HG02981 (cell line): ENCODE measurements at regions not wholly inside any gene's neighbourhood (a gene's known extent, or its start where the extent isn't known, plus 50 kb on each side); places are given as distances from the start of the nearest gene placed in this dataset.
"Not testable (repeated sequence)": the region's sequence is repeated elsewhere in the genome, so short reads cannot be mapped to it uniquely, and the experiment has no call there.

ENCODE experiments used
- ATAC-seq: cut with Tn5 transposase; IDR thresholded peaks from one replicate; pipeline ENCODE4 v1.9.1; 2021; ENCODE audit warnings: mild to moderate bottlenecking, moderate library complexity; ENCODE audit not compliant: unreplicated experiment

- no peak for ATAC-seq
Measured at GRCh38 chr4:178138491-178138890, 696.3 kb upstream of the AGA start.

GRCh38 chr4:178140326-178140915 lies 698.2 kb upstream of the AGA start:
- ATAC-seq: no peak

DNA sequence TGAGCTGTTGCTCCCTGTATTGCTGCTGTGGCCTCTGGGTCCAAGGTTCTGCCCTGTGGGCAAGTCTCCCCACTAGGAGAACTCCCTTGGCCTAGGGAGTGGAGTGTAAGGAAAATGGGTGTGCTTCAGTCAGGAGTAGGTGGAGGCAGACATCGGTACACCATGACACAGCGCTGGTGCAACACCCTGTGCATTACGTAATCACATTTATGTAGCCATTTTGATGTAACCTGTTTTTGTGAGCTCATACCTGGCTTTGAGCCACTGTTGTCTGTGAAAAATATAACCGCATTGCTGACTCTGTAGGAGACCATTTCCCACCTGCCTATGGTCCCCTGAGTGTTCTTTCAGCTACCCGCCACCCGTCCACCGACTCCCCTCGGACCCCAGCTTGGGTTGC lies 700.5 kb upstream of the AGA start:
- ATAC-seq: no peak

- no peak for ATAC-seq
Measured at GRCh38 chr4:178148106-178148505, 705.9 kb upstream of the AGA start.

DNA sequence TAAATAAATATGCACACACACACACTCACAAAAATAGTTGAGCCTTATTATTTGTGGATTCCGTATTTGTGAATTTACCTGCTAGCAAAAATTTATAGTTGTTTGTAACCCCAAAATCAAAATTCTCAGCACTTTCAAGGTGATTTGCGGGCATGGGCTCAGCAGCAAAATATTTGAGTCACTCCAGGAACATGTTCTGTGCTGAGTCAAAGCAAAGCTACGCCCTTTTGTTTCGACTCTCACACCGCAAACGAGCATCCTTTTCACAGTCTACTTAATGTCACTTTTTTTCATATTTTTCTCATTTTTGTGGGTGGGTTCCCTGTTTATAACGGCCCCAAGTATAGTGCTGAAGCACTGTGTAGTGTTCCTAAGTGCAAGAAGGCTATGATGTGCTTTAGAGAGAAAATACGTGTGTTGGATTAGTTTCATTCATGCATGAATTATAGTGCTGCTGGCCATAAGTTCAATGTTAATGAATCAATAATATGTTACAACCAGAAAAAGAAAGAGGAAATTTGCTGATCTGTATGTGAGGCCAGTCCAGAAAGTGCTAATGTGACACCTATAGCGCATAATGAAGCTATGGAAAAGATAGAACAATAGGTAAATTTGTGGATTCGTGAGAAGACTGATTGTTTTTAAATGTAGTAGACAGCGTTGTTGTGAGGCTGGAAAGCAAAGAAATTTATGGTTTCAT lies 723.2 kb upstream of the AGA start:
- ATAC-seq: no peak

GRCh38 chr4:178165951-178166308 lies 723.7 kb upstream of the AGA start:
- no peak for ATAC-seq

- no peak for ATAC-seq
Measured at GRCh38 chr4:178173771-178174170, 731.5 kb upstream of the AGA start.

- ATAC-seq: no peak
Measured at GRCh38 chr4:178174756-178175155, 732.5 kb upstream of the AGA start.

- no peak for ATAC-seq
Measured at GRCh38 chr4:178185517-178185916, 743.3 kb upstream of the AGA start.

DNA sequence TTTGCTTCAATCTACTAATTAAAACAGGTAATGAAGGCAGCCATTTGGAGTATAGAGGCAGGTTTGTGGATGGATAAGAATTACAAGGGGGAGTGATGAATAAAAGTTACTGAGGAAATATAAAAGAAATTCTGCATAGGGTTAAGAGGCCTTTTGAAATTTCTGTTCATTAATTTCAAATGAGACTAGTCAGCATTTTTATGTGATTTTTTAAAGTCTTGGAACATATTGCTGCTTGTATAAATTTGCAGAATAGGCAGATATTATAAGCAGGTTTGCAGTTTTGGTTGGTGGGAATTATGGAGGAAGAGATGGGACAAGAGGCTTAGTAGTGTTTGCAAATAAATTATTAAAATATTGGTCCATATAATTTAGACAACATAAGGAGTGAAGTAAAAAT lies 750.4 kb upstream of the AGA start:
- ATAC-seq: no peak

- no peak for ATAC-seq
Measured at GRCh38 chr4:178196751-178197374, 754.6 kb upstream of the AGA start.

GRCh38 chr4:178198691-178199090 lies 756.5 kb upstream of the AGA start:
- ATAC-seq: no peak

- ATAC-seq: no peak
Measured at GRCh38 chr4:178202422-178202821, 760.2 kb upstream of the AGA start.

DNA sequence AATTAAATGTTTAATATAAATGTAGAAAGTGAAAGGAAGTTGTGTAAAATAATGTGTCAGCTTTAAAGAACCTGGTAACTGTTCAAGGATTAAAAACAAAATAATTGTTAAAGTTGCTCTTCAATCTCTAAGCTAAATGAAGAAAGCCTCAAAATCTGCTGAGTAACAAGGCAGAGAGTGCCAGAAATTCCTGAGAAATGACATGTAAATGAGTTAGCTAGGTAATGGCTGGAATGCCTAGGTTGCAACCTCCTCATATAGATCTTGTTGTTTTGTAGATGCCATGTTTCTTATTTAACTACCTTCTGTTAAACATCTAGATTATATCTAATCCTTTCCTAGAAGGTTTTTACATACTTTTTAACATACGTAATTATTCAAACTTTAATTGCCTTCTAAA lies 763.6 kb upstream of the AGA start:
- ATAC-seq: no peak

DNA sequence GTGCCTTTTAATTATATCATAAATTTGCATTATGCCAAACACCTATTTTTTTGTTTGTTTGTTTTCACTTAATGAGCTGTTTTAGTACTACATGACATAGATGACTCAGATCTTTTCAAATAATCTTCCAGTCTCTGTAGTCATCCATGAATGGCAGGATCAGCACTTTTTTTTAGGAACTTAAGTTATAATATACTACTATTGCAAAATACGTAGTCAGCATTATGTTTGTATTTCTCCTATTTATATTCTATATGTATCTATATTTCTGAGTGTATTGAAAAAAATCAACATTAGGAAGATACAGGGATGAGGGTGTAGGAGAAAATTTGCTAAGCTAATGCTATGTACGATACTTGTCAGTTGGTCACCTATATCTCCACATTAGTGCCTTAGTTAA lies 773.1 kb upstream of the AGA start:
- no peak for ATAC-seq

- no peak for ATAC-seq
Measured at GRCh38 chr4:178215763-178216162, 773.5 kb upstream of the AGA start.

- ATAC-seq: not testable (repeated sequence)
Measured at GRCh38 chr4:178226421-178226820, 784.2 kb upstream of the AGA start.

DNA sequence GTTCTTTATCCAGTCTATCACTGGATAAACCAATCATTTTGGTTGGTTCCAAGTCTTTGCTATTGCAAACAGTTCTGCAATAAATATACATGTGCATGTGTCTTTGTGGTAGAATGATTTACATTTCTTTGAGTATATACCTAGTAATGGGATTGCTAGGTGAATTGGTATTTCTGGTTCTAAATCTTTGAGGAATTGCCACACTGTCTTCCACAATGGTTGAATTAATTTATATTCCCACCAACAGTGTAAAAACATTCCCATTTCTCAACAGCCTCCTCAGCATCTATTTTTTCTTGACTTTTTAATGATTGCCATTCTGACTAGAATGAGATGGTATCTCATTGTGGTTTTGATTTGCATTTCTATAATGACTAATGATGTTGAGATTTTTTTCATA lies 791.7 kb upstream of the AGA start:
- ATAC-seq: no peak

GRCh38 chr4:178240891-178241290 lies 798.7 kb upstream of the AGA start:
- ATAC-seq: no peak

DNA sequence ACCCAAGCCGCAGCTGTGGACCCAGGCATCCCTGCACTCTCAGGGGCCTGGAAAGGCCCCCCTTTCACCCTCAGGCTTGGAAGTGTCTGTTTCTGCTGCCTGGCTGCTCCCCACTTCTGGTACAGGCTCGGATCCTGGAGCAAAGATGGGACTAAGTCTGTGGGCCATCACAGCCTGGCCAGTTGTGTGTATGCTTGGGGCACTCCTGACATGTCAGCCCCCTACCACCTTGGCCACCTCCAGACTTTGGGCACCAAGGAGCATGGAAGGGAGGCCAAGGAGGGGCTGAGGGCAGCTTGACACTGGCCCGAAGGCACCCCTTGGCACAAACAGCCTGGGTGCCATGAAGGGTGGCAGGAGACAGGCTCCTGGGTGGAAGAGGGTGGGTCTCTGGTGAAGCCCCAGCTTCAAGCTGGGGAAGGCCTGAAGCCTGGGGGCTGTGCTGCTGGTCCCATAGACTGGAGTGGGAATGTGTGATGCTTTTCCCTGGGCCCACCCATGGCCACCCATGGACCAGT lies 799.4 kb upstream of the AGA start:
- ATAC-seq: no peak

DNA sequence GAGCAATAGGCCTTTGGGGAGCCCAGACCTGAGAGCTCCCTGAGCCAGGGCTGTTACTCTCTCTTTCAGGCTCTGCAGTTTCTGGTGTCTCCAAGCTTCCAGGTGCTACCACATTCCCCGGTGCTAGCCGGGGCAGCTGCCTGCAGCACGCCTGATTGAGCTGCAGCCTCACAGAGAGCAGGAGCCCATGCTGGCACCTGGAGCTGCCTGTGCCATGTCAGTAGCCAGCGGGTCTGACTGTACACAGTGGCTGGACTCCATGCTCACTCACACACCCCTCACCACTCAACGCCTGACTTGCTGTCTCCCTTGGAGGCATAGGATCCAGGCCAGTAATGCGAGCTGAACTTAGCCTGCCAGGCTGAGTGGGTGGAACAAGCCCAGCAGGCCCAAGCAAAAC lies 800.4 kb upstream of the AGA start:
- ATAC-seq: no peak

DNA sequence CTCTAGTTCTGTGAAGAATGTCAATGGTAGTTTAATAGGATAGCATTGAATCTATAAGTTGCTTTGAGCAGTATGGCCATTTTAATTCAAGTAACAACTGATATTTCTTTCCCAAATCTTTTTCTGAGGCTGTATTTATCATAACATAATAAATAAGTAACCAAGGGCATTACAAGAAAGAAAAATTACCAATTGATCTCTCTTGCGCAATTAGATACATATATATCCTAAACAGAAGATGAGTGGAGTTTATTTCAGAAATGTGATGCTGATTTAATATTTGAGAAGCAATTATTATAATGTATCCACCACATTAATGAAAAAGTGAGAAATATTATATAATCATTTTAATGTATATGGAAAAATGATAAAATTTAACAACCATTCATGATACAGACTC lies 802.5 kb upstream of the AGA start:
- ATAC-seq: no peak
